ENCODE measurements at regions not wholly inside any gene's neighbourhood (a gene's known extent, or its start where the extent isn't known, plus 50 kb on each side); places are given as distances from the start of the nearest gene placed in this dataset.

GRCh38 chr16:74230126-74230525, 66.5 kb upstream of the PSMD7 start:
- no peak for TF ChIP-seq BCL11A (IDR thresholded peaks at IDR 0.05; ENCODE audit: low read depth in 2 of 2, low read length in 2 of 2)
- TF ChIP-seq CTCF (IDR thresholded peaks at IDR 0.05; ENCODE audit: control extremely low read depth in 1 of 3, insufficient read depth in 1 of 3, low read depth in 1 of 3, low read length in 3 of 3), result no peak
- no peak for TF ChIP-seq POLR2A (IDR thresholded peaks at IDR 0.05; ENCODE audit: control extremely low read depth in 1 of 2, low read depth in 2 of 2, low read length in 2 of 2)
- no peak for TF ChIP-seq YY1 (IDR thresholded peaks at IDR 0.05; ENCODE audit: low read depth, low read length)

Measured in H1 (cell line).